GM12872 (cell line): ENCODE measurements at regions not wholly inside any gene's neighbourhood (a gene's known extent, or its start where the extent isn't known, plus 50 kb on each side); places are given as distances from the start of the nearest gene placed in this dataset.

Experiments
- CTCF ChIP-seq: IDR thresholded peaks from 3 replicates; pipeline ENCODE4 v1.5.1; 2011; ENCODE audit warnings: low read depth, mild to moderate bottlenecking, low read length, moderate library complexity; ENCODE audit not compliant: insufficient read depth

- 0 out of 3 replicates have a peak, but pooled peaks have one; percentile 19 for TF ChIP-seq CTCF
Measured at GRCh38 chr1:166785987-166786386, 53.3 kb upstream of the POGK start.

DNA sequence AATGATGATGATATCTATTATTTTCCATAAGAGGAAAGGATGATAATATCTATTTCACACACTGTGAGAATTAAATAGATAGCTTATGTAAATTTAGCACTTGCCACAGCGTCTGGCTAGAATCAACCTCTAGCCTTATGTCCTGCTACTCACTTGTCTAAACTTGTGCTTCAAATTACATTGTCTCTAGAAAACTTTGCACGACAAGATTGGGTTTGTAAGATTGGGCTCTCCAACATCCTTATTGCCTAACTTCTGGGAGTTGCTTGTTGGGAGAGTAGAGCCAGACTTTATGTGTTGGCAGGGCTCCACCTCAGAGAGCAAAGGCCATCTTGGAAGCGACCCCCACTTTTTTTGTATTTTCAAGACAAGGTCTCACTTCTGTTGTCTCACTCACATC is 50.0 kb upstream of the POGK start:
- no peak for TF ChIP-seq CTCF
